HG03103 (cell line): ENCODE measurements at regions not wholly inside any gene's neighbourhood (a gene's known extent, or its start where the extent isn't known, plus 50 kb on each side); places are given as distances from the start of the nearest gene placed in this dataset.

Experiments
- ATAC-seq: cut with Tn5 transposase; IDR thresholded peaks from one replicate; pipeline ENCODE4 v1.9.1; 2021; ENCODE audit warnings: low read depth; ENCODE audit not compliant: unreplicated experiment

DNA sequence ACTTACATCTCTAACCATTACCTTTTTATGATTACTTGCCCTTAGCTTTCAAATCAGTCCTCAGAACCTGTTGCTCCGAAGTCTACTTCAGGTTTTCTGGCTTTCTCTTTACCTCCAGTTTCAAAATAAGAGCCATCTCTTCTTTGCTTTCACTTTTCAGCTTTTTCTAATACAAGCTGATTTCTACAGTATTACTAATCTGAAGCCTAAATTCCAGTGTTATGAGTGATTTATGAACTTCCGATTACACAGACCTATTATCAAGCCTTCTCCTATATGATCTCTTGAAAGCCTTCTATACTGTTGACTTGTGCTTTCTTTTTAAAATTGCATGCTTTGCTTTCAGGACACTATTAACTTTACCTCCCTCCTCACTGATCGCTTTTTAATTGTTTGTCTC lies 1307.8 kb upstream of the CELF2 start:
- no peak for ATAC-seq

- ATAC-seq = no peak
Measured at GRCh38 chr10:9712393-9712792, 1305.3 kb upstream of the CELF2 start.

DNA sequence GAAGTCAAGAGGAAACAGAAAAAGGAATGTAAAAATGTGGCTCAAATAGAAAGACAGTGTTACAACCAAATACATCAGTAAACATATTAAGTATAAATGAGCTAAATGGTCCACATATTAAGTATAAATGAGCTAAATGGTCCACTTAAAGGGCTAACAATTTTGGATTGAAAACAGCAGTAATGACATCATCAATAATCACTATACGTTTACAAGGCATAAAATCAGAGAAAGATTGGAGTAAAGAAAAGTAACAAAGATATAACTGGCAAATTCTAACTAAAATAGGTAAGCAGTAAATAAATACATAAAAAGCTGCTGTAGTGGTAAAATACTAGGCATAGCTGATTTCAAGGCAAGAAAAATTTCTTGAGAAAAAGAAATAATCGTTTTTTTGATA lies 1298.4 kb upstream of the CELF2 start:
- no peak for ATAC-seq

- no peak for ATAC-seq
Measured at GRCh38 chr10:9733766-9734165, 1283.9 kb upstream of the CELF2 start.

DNA sequence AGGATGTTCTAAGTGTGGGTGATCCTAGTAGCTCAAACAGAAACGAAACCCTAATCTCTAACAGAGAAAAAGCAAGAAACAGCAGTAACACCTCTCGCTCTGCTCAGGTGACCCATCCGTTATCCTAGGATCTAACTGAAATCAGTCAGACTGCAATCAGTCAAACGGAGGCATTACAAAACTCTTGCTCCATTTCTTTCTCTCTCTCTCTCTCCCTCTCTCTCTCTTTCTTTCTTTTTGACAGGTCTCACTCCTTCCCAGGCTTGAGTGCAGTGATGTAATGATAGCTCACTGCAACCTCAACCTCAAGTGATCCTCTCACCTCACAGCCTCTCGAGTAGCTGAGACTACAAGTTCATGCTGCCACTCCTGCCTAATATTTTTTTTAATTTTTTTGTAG lies 1283.5 kb upstream of the CELF2 start:
- ATAC-seq = no peak

GRCh38 chr10:9735731-9736130 lies 1281.9 kb upstream of the CELF2 start:
- no peak for ATAC-seq

DNA sequence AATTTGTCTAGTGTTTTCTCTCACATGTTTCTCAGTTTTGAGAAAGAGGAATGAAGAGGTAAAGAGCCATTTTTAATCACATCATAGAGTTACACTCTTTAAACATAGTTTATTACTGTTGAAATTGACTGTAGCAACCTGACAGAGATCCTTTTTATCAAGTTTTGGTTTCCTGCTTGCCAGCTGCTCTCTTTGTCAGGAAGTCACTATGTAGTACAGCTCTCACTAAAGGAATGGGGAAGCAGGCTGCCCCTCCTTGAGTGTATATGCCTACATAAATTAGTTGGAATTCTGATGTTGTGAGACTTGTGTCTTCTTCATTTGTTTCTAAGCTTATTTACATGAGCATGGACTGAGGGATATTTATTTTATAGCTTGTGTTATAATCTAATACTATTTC lies 1274.0 kb upstream of the CELF2 start:
- ATAC-seq = no peak

DNA sequence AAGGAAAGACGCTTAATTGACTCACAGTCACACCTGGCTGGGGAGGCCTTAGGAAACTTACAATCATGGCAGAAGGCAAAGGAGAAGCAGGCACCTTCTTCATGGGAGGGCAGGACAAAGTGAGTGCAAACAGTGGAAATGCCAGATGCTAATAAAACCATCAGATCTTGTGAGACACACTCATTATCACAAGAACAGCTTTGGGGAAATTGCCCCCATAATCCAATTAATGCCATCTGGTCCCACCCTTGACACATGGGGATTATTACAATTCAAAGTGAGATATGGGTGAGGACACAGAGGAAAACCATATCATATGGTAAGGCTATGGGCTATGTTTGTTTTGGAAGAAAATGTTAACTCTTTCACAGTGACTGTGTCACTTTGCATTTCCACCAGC lies 1272.5 kb upstream of the CELF2 start:
- no peak for ATAC-seq

- no peak for ATAC-seq
Measured at GRCh38 chr10:9757176-9757575, 1260.5 kb upstream of the CELF2 start.

DNA sequence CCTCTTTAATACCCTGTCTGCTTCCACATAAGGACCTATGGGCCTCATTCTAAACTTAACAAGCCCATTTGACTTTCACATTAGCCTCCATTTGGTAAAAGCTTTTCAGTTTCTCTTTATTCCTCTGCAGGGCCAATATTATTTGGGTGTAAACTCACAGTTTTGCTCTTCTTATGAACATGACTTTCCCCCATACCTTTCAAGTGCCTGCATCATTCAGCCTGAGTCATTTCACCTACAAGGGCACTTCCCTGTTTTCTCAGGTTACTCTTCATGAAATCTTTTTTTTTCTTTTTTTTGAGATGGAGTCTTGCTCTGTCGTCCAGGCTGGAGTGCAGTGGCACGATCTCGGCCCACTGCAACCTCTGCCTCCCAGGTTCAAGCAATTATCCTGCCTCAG lies 1258.1 kb upstream of the CELF2 start:
- no peak for ATAC-seq

- ATAC-seq = no peak
Measured at GRCh38 chr10:9762966-9763656, 1254.6 kb upstream of the CELF2 start.

- no peak for ATAC-seq
Measured at GRCh38 chr10:9766762-9767161, 1250.9 kb upstream of the CELF2 start.

DNA sequence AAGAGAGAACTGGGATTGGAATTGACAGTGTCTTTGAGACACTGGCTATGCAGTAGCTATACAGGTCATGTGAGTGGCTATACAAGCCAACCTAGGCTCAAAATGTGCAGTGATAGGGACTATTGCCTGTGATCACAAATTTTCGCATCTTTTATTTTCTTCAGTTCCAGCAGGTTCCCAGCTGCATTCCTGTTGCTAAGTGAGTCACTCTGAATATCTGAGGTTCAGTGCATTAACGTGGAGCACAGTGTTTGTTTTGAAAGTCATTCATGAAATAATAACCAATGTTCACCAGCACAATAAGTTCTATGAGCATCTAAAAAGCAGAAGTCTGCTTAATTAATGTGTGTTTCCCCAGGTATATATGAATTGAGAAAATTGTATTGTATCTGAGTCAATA lies 1236.0 kb upstream of the CELF2 start:
- no peak for ATAC-seq

- no peak for ATAC-seq
Measured at GRCh38 chr10:9786101-9786500, 1231.6 kb upstream of the CELF2 start.

DNA sequence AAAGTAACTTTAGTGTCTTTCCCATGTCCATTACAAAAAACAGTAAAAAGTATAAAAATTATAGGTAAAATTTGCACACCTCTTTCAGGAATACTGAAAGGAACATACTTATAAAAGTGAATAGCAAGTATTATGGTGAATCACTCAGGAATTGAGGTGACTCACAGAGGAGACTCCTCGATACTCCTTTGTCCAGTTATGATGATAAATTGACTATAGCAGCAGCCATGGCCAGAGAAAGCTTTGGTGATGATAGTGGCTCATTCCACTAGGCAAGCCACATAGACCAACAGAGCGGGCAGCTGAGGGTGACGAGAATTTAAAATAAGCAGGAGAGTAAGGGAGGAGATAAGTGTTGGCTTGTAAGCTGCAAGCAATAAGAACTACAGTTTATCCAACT lies 1231.1 kb upstream of the CELF2 start:
- ATAC-seq = no peak

DNA sequence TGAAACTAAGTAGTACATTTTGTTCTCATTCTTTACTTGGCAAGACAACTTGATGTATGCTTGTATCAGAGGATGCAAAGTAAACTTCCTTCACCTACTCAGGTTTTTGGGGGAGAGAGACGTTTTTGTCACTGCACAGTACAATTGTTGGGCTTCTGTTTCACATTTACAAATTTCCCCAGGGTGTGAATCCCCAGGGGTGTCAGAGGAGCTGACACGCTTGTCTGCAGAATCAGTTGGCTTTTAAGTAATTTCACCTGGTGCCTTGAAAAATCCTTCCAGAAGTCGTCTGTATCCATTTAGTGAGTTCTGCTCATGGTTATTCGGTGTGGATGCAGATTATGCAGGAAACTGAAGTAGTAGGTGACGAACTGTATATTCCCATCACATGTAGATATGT lies 1227.7 kb upstream of the CELF2 start:
- ATAC-seq = no peak

DNA sequence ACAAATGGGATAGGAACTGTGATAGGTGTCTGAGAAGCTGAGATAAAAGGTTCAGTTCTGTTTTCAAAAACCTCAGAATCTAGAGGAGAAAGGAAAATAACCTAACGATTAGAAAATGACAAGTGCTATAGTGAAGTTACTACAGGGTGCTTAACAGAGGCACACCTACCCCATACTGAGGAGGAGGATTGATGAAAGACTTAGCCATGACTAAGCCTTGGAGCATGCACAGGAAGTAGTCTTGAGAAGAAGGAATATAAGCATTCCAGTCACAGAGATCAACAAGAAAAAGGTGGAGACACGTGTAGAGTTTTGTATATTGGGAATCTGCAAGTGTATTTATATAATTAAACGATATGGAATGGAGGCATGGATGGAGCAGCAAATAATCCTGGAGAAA lies 1225.5 kb upstream of the CELF2 start:
- no peak for ATAC-seq

GRCh38 chr10:9796564-9796963 lies 1221.1 kb upstream of the CELF2 start:
- ATAC-seq = no peak

DNA sequence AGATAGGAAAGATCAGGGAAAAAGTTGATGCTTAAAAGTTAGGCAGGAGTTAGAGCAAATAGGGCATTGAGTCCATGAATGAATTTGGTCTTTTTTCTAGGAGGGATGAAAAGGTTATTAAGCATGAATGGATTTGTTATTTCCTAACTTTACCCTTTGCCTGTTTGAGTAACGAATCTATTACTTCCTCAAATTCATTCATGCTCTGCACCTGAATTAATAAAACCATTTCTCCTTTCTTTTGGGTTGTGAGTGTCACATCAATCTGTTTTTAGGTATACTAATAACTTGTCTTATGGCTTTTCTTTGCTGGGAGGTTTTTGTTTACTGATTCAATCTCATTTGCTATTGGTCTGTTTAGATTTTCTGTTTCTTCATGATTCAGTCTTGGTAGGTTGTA lies 1217.7 kb upstream of the CELF2 start:
- ATAC-seq = no peak

DNA sequence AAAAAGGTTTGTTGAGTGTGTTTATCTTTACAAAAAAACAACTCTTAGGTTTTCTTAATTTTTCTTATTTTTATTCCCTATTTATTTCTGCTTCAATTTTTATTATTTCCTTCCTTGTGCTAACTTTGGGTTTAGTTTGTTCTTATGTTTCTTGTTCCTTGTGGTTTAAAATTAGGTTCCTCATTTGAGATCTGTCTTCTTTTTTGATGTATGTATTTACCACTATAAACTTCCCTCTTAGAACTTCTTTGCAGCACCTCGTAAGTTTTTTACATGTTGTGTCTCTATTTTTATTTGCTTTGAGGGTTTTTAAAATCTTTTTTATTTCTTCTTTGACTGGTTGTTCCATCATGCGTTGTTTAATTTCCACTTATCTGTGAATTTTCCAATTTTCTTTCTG lies 1217.1 kb upstream of the CELF2 start:
- no peak for ATAC-seq

GRCh38 chr10:9807846-9808245 lies 1209.8 kb upstream of the CELF2 start:
- no peak for ATAC-seq

GRCh38 chr10:9811601-9812000 lies 1206.1 kb upstream of the CELF2 start:
- no peak for ATAC-seq

GRCh38 chr10:9814285-9814864 lies 1203.3 kb upstream of the CELF2 start:
- ATAC-seq = no peak
